EH (cell line): ENCODE measurements at regions not wholly inside any gene's neighbourhood (a gene's known extent, or its start where the extent isn't known, plus 50 kb on each side); places are given as distances from the start of the nearest gene placed in this dataset.

Experiments
- DNase-seq: peaks from one replicate; pipeline ENCODE4 v3.0.0-alpha.2; 2015; ENCODE audit warnings: low read depth

DNA sequence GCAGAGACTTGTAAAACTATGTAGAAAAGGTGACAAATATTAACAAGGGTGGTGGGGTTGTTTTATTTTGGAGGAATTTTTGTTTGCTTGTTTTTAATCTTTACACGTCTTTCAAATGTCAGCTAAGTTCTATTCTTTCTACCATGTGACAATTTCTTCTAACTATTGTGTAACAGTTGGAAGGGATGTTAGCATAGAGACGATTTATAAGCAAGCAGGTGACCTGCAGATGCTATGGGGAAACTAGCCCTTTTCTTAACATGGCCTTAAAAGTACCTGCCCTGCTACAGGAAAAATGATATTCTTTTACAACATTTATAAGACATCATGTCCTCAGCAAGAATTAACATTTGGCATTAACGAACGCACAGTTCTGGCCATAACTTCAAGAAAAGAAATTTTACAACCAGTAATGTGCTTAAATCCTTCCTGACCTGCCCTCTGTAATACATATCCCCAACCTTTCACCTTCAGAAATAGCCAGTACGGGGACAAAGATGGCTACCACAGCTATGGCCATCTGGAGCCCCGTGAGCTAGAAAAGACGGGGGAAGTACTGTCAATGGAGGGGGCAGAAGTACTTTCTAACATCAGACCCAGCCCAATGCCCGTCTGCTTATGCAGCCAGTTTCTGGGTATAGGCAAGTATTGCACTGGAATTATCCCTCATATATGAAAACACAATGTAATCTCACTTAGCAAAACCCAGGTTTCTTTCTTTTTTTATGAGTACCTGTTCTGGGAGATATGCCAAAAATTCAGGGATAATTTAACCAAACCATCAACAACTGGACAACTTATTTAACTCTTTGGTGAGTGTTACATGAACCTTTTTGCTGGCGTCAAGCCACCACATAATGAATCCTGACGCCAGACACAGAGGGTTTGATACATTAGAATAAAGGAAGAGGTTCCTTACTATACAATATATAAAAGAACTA is 67.7 kb upstream of the NR2F2 start:
- no peak for DNase-seq

DNA sequence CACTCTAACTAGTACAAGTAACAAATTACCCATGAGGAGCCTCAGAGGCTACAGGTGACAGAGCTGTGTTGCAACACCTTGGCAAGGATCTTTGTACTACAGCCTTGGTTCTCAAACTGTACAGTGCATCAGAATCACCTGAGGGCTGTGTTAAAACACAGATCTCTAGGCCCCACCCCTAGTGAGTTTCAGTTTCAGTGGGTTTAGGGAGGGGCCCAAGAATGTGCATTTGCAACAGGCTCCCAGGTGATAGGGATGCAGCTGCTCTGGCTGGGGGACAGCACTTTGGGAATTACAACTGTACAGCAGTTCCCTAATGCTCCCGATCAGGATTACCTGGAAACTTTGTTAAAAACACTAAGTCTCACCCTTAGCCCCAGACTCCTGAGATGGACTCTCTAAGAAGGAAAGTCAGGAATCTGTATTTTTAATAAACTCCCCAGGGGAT is 66.1 kb upstream of the NR2F2 start:
- no peak for DNase-seq

DNA sequence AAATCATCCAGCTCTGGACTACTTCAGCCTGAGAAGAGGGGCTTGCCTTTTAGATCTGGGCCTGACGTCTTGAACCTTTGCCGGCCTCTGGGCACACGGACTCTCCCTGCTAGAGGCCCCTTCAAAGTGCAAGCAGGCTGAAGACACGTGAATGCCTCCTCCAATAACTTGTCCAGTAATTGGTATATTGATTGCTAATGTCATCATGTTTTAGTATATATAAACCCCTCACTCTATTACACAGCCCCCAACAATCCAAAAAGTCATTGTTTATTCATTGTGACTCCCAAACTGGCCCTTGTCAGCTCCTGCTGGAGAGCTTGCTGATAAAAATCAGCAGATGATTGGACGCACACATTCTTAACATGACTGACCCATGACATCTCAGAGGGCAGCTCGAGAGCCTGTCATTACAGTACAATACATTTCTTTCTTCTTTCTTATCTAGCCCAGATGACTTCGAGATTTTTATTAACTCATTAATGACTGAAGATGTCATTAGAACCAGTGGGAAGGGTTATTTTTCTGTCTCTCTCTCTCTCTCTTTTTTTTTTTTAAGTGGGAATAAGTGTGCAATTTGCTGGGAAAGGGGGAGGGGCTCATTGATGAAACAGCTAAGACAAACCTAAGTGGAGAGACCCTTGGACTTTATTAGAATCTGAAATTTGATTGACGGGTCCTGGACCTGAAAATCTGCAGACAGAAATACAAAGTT is 65.5 kb upstream of the NR2F2 start:
- peak; percentile 90 for DNase-seq

DNA sequence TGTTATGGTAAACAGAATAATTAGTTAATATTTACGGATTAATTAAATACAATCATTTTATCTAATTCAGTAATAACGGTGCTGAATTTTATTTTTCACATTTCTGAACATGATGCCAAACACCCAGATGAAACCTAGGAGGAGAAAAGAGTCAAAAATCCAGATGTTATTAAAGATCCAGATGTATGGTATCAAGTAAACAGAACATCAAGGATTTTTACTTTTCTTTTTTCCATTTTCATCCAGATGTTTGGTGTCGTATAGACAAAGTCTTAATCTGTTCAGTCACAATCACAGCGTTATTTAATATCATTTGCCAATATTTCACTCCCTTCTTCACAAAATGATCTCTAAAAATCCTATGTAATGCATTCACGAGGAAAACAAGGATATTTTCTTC is 64.0 kb upstream of the NR2F2 start:
- DNase-seq, result no peak

DNA sequence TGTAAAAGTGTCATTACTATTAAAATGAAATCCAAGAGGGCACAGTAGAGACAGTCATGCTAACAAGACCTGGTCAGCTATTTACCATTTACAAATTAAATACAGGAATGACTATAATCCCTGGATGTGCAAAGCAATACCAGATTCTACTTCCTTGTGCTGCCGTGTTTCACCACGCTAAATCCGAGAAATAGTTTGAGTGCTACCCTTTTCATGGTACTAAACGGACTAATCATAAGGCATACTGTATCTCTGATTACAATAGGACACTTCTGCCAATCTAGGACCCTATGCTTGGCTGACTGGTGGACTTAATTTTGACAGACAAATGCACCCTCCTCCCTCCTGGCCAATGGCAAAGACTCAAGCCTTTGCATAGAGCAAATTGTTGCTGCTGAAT is 63.0 kb upstream of the NR2F2 start:
- no peak for DNase-seq

DNA sequence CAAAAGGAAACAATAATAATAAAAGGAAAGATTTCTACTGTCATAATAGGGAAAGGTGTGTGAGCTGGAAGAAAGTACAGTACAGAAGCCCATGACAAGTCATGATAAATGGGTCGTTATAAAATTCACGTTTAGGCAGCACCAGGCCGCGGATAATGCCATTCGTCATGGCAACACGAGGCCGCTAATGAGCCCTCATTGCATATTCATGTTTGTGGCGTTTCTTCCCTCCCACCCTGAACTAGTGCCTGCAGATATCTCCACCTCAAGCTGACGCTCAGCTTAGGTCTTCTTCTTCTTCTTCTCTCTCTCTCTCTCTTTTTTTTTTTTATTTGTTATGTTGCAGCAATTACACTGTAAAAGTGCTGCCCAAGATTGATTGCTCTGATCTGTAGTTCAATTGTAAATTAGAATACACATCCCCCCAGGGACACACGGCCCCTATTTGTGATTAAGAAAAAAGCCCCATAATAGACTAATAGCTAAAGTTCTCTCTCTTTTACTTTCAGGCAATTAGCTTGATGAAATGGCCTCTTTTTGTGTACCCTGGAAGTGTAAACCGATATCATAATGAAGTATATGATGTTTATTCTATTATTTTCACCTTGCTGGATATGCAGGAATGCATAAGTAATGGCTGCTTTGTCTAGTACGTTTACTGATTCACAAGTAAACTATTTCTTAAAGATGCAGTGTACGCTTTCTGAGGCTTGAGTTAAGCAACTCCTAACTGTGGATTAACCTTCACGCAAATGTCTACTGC is 61.9 kb upstream of the NR2F2 start:
- peak; percentile 56 for DNase-seq

DNA sequence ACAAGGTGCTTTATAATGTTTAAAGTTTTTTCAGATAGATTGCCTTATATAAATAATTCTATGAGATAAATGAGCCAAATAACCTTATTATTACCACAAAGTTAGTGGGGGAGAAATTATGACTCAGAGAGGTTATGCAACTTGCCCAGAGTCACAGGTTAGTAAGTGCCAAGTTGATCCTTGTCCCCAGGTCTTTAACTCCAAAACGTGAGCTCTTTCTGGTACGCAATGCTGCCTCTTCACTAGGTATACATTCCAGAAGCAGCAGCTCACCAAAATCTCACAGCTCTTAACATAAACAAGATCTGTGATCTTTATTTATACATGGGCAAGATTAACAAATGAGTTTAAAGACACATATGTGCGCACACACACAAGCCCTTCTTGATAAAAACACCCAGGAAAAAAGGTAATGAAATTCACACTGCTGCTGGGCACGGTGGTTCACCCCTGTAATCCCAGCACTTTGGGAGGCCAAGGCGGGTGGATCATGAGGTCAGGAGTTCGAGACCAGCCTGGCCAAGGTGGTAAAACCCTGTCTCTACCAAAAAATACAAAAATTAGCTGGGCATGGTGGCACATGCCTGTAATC is 59.8 kb upstream of the NR2F2 start:
- peak; percentile 65 for DNase-seq

DNA sequence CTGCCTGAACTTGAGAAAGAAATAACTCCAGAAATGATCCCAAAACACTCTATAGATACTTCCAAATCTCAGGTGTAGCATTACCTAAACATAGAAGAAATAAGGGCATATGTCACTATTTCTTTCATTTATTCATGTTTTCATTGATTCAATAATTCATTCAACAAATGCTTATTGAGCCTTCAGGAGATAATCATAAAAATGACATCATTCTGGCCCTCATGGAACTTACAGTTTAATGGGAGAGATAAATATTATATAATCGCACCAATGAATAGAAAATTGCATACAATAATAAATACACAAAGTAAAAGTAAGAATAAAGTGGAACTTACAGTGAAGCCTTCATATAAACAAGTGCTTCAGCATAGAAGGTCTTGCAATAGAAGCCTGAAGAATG is 58.1 kb upstream of the NR2F2 start:
- no peak for DNase-seq

DNA sequence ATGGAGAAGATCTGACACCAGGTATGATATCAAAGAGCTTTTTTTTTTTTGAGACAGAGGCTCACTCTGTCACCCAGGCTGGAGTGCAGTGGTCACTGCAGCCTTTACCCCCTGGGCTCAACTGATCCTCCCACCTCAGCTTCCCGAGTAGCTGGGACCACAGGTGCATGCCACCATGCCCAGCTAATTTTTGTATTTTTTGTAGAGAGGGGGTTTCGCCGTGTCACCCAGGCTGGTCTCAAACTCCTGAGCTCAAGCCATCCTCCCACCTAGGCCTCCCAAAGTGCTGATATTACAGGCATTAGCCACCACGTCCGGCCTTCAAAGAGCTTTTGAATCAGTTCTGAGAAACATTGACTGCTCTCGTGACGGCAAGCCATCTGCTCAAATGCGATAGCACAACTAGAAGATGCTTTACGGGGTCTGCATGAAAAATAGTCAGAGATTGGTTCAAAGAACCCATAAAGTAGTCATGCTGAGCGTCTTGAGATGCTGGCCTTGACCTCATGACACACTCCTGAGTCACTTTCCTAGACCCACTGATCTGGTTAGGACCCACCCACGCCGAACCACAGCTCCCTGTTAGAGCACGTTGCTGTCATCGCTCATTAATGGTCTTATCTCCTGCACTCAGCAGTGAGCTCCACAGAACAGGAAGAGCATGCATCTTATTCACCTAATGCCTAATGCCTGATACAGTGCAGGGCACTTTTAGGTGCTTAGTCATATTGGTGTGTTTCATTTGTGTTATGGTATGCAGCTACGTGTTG is 57.0 kb upstream of the NR2F2 start:
- peak; percentile 100 for DNase-seq

DNA sequence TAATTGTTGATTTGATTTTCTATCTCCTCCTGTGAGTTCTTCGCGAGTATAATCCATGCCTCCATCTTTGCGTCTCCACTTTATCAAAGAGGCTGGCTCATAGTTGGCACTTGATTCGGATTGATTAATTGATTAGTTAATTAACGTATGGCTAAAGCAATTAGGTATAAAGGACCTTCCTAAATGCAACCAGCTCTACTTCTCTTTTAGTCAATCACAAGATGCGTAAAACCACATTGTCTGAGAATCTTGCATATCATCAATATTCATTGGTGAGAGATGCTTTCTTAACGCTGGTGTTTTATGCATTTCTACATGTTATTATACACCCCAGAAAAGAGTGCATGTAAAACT is 56.4 kb upstream of the NR2F2 start:
- no peak for DNase-seq

DNA sequence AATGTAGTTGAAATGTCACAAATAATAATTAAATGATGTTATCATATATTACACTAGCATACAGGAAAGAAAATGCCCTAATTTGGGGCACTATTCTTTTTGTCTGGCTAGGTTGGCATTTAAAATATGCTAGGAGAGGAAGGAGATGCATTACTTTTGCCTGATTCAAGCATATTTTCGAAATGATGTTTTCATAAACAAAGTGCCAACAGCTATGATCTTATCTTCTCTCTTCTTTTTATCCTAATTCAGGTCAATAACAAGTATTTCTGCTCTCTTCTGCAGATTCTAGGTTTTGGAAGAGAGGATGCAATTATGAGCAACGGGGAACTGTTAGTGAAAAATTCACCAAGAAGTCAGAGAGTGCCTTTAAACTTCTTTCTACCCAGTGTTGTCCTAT is 55.8 kb upstream of the NR2F2 start:
- peak; percentile 64 for DNase-seq

DNA sequence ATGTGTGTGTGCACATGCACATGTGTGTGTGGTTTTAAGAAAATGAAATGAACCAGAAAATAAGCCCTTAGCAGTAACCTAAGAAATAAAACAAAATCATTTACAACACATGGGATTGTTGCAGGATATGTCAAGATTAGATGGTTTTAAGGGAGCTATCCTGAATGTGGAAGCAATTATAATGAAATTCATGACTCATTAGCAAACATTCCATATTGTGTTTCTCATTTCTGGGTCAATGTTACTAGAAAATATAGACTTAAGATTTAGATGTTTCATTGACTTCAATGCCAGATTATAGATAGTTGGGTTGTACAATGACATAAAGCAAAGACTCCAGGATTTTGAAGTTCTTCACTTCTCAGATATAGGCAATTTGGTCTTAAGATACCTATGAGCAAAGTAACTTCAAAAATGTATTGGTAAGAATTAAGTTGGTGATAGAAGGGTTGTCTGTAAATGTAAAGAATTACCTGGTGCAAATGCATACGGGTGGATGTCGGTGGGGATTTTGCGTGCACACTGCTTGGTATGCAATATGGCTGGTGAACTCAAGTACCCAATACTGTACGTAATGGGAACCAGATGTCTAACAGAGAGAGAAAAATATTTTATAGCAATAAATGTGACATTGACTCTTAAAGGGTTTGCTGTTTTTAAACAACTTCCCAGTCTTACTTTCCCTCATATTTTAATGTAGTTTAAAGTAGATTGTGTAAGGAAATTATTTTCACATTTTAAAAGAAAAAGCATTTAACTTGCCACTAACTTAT is 53.9 kb upstream of the NR2F2 start:
- peak; percentile 86 for DNase-seq
